Activated T-cell treated with anti-CD3 and anti-CD28 coated beads for 48 hours (primary cell): ENCODE measurements at regions not wholly inside any gene's neighbourhood (a gene's known extent, or its start where the extent isn't known, plus 50 kb on each side); places are given as distances from the start of the nearest gene placed in this dataset.

ENCODE experiments used
- DNase-seq: peaks from one replicate; pipeline ENCODE4 v3.0.0-alpha.2; 2020; ENCODE audit warnings: low read depth

GRCh38 chr5:34597034-34598027 lies 58.8 kb upstream of the RAI14 start:
- no peak for DNase-seq

DNA sequence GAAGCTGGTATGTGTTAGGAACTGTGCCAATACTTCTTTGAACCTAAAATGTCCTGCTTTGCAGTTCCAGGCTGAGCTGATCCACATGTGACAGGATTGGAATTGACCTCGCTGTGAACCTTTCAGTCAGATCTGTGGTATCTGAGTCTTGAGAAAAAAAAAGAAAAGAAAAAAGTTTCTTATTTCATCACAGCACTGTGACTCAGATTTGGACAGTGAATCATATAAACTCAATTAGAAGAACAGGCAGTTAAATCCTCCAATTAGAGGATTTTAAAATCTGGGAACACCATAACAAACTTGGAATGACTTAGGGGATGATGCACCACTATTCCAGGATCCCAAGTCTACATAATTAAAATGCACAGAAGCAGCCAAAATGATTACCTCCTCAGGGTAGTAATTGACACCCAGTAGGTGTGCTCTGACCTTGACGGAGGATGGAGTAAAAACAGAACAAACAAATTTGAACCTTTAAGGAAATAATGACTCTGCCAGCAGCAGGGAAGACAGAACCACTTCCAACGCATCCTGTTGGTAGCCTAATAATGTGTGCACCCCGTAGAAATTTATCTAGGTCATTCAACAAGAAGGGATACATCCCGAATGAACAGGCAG lies 57.8 kb upstream of the RAI14 start:
- no peak for DNase-seq

- no peak for DNase-seq
These were observed 56.5 kb upstream of the RAI14 start for GRCh38 chr5:34599471-34600117.

- DNase-seq: no peak
These were observed 56.0 kb upstream of the RAI14 start for GRCh38 chr5:34600118-34600493.

DNA sequence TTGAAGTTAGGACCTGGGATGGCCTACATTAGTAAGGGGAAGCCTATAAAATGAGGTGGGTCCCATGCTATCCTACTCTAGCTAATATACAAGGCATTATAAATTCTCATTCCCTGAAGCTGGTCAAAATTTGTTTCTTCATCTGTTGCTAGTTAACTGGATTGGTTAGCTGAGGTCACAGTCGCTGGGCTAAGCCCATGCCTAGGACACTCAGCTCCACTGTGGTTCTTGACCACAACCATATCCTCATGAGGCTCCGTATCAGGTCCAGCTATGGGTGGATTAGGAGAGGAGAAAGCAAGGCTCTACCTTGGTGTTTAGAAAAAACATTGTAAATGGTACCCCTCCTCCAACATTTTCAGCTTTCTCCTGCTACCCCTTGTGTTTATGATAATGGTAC lies 52.8 kb upstream of the RAI14 start:
- DNase-seq: no peak

DNA sequence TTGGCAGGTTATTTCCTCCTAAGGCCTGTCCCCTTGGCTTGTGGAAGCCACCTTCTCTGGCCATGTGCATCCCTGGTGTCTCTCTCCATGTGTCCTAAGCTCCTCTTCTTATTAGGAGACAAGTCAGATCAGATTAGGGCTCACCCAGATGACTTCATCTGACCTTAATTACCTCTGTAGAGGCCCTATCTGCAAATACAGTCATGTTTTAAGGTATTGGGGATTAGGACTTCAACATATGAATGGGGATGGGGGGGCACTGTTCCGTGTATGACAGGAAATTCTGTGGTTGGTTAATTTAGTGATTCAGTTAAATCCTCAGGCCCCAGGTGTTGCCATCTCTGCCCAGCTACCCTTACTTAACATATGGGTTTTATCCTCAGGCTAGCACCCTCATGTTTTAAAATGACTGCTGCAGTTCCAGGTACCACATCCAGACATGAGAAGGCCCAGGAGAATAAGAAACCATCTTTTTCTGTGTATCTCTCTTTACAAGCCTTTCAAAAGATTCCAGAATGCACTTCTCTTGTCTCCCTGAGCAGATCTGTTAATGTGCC lies 51.9 kb upstream of the RAI14 start:
- no peak for DNase-seq

GRCh38 chr5:34606101-34606500 lies 50.0 kb upstream of the RAI14 start:
- DNase-seq: no peak
